ENCODE measurements at regions not wholly inside any gene's neighbourhood (a gene's known extent, or its start where the extent isn't known, plus 50 kb on each side); places are given as distances from the start of the nearest gene placed in this dataset.

GRCh38 chr3:40782111-40782721, 257.5 kb downstream of the ZNF621 start:
- CTCF ChIA-PET = no interaction called here
- DNase-seq (ENCODE audit: low read depth, low spot score) = no peak

GRCh38 chr3:40790746-40791145, 266.0 kb downstream of the ZNF621 start:
- Histone ChIP-seq H3K4me3 (ENCODE audit: low read depth in 2 of 2, low read length in 2 of 2) (no peak overlapping the region), H3K9me3 (ENCODE audit: control insufficient read depth, insufficient read depth, low read depth, low read length) (no peaks in the 10 kb centered on the region), H3K27me3 (ENCODE audit: control insufficient read depth, insufficient read depth, low read length) (no peaks in the 10 kb centered on the region), H3K27ac (ENCODE audit: low read length) (no peak overlapping the region), H3K36me3 (ENCODE audit: control insufficient read depth, insufficient read depth, low read length) (no peaks in the 10 kb centered on the region), H3K4me1 (ENCODE audit: control insufficient read depth, insufficient read depth, low read length) (no peaks in the 10 kb centered on the region)
- ChIA-PET POLR2A (interaction anchor here (0.7 kb wide), 1 partner anchor 10 kb away, joined by 3 read pairs; no protein-coding TSS in a partner anchor), CTCF (interaction anchor here (0.7 kb wide), 1 partner anchor 278 kb away, joined by 7 read pairs; no protein-coding TSS in a partner anchor)
- in situ Hi-C loops (cut with HindIII; ENCODE audit: low pct_unique_long_range_greater_than_20kb, low sequenced_read_pairs) = no loop called here
- ATAC-seq = no peak
- no peak for DNase-seq (ENCODE audit: low read depth, low spot score)
- intact Hi-C loops (cut with micrococcal nuclease; ENCODE audit: unreplicated experiment) = no loop called here
- BruUV-seq (replicated peaks) = no TSS peak
- no peak for TF ChIP-seq POLR2AphosphoS5 (IDR thresholded peaks at IDR 0.05; ENCODE audit: low read depth, low read length)
- TF ChIP-seq CTCF (IDR thresholded peaks at IDR 0.05) = no peak
- no peak for TF ChIP-seq SIN3A (IDR thresholded peaks at IDR 0.05; ENCODE audit: borderline replicate concordance, insufficient read depth, low read depth, low read length)
- TF ChIP-seq TCF7L2 (IDR thresholded peaks at IDR 0.05; ENCODE audit: low read depth, low read length) = no peak
- TF ChIP-seq REST (IDR thresholded peaks at IDR 0.05; ENCODE audit: insufficient read depth in 1 of 2, low read depth in 2 of 2, low read length in 1 of 2) = no peak

More at GRCh38 chr3:40782111-40782721, 257.5 kb downstream of the ZNF621 start:
- no peaks in the 10 kb centered on the region for H3K9me3 ChIP-seq (ENCODE audit: control insufficient read depth, insufficient read depth, low read depth, low read length)
- TF ChIP-seq TCF7L2 (IDR thresholded peaks at IDR 0.05; ENCODE audit: low read depth, low read length) (no peak), REST (IDR thresholded peaks at IDR 0.05; ENCODE audit: insufficient read depth in 1 of 2, low read depth in 2 of 2, low read length in 1 of 2) (no peak), SIN3A (IDR thresholded peaks at IDR 0.05; ENCODE audit: borderline replicate concordance, insufficient read depth, low read depth, low read length) (no peak), POLR2AphosphoS5 (IDR thresholded peaks at IDR 0.05; ENCODE audit: low read depth, low read length) (no peak)
- no peak for ATAC-seq
- H3K36me3 ChIP-seq (ENCODE audit: control insufficient read depth, insufficient read depth, low read length) = no peaks in the 10 kb centered on the region
- no peaks in the 10 kb centered on the region for H3K27me3 ChIP-seq (ENCODE audit: control insufficient read depth, insufficient read depth, low read length)
- BruUV-seq (replicated peaks) = no TSS peak
- H3K27ac ChIP-seq (ENCODE audit: low read length) = no peak overlapping the region
- in situ Hi-C loops (cut with HindIII; ENCODE audit: low pct_unique_long_range_greater_than_20kb, low sequenced_read_pairs) = no loop called here
- intact Hi-C loops (cut with micrococcal nuclease; ENCODE audit: unreplicated experiment) = no loop called here
- POLR2A ChIA-PET = no interaction called here
- H3K4me1 ChIP-seq (ENCODE audit: control insufficient read depth, insufficient read depth, low read length) = no peaks in the 10 kb centered on the region
- no peak overlapping the region for H3K4me3 ChIP-seq (ENCODE audit: low read depth in 2 of 2, low read length in 2 of 2)
